GM23248 (cell line): ENCODE measurements at regions not wholly inside any gene's neighbourhood (a gene's known extent, or its start where the extent isn't known, plus 50 kb on each side); places are given as distances from the start of the nearest gene placed in this dataset.

ENCODE experiments used
- EZH2 ChIP-seq: fragments of 200-600 bp; sonication (generic); IDR thresholded peaks from 2 replicates; pipeline ENCODE4 v1.6.1; 2018; ENCODE audit warnings: antibody characterized with exemption, mild to moderate bottlenecking; ENCODE audit not compliant: insufficient read depth, poor library complexity, severe bottlenecking
- EZH2phosphoT487 ChIP-seq: fragments of 200-600 bp; sonication (generic); IDR thresholded peaks from 2 replicates; pipeline ENCODE4 v1.6.1; 2018; ENCODE audit warnings: antibody characterized with exemption, moderate library complexity, mild to moderate bottlenecking, low read depth; ENCODE audit not compliant: insufficient read depth

DNA sequence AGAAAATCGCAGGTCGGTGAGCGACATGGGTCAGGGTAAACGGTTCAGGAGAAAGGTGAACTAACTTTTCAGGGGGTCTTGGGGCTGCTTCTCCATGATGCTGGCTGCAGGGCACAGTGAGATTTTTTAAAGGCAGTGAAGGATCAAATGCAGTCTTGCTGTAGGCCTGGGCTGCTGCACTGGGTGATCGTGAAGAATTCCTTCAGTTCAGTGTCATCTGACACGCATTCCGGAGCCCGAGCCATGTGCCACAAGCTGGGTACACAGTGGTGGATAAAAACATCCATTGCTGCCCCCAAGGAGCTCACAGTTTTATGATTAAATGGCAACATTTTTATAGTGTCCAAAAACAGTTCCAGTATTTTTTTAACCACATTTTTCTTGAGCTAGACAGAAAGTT lies 56.3 kb upstream of the GPR12 start:
- TF ChIP-seq EZH2 (no peak), EZH2phosphoT487 (no peak)
